Adrenal gland (tissue), 5 donors: ENCODE measurements at regions not wholly inside any gene's neighbourhood (a gene's known extent, or its start where the extent isn't known, plus 50 kb on each side); places are given as distances from the start of the nearest gene placed in this dataset.

Source experiments
- CTCF ChIP-seq, 6 experiments: fragments of 450-650 bp in 4 of 6; fragments of 200-600 bp in 2 of 6; sonication (generic) in 1 of 6; IDR thresholded peaks; 1 replicate in 5 of 6; 2 replicates in 1 of 6; pipeline versions ENCODE4 v1.5.1 to v1.8.0; 2016 to 2021; ENCODE audit warnings: antibody characterized with exemption in 6 of 6, mild to moderate bottlenecking in 2 of 6, moderate library complexity in 1 of 6
- POLR2A ChIP-seq, 2 donors: fragments of 450-650 bp; IDR thresholded peaks; one replicate each; pipeline ENCODE4 v1.6.1; 2017; ENCODE audit warnings: antibody characterized with exemption in 2 of 2, mild to moderate bottlenecking in 2 of 2, moderate library complexity in 1 of 2
- donor health status: DM: no; HTN: no; CAD: no.

GRCh38 chr18:78652001-78652545, 327.5 kb upstream of the SALL3 start:
- TF ChIP-seq CTCF (IDR thresholded peaks at IDR 0.05) = no peak
- no peak for TF ChIP-seq POLR2A (IDR thresholded peaks at IDR 0.05)
